B cell (primary cell): ENCODE measurements at regions not wholly inside any gene's neighbourhood (a gene's known extent, or its start where the extent isn't known, plus 50 kb on each side); places are given as distances from the start of the nearest gene placed in this dataset.
"Not testable (repeated sequence)": the region's sequence is repeated elsewhere in the genome, so short reads cannot be mapped to it uniquely, and the experiment has no call there.

Experiments
- ATAC-seq: fragments of 200-7000 bp; cut with Tn5 transposase; one replicate; pipeline ENCODE4 v1.10.0; 2021; ENCODE audit warnings: low read depth, mild to moderate bottlenecking, moderate number of reproducible peaks, moderate library complexity
- CTCF ChIA-PET: fragments of 350-600 bp; sonication (Branson Sonifier 250); formaldehyde crosslinking; loops from one replicate; lab custom pipeline; 2021; ENCODE audit warnings: antibody characterized with exemption, inconsistent platforms; lab: Charles Lee
- POLR2A ChIA-PET: fragments of 350-600 bp; sonication (Branson Sonifier 250); formaldehyde crosslinking; loops from one replicate; lab custom pipeline; 2021; ENCODE audit warnings: antibody characterized with exemption; lab: Charles Lee
- DNase-seq: peaks from one replicate; pipeline ENCODE4 v3.0.0; 2013
- H2AFZ ChIP-seq: 2 replicates; pipeline ENCODE4 v1.6.1; 2012; ENCODE audit warnings: mild to moderate bottlenecking, low read depth, low read length; ENCODE audit not compliant: insufficient read depth, poor library complexity, severe bottlenecking
- H3K27ac ChIP-seq, 2 donors: 1 replicate in 1 of 2; 2 replicates in 1 of 2; pipeline ENCODE4 v1.5.1; 2012 to 2013; ENCODE audit warnings: low read length in 2 of 2, mild to moderate bottlenecking in 2 of 2, moderate library complexity in 1 of 2
- H3K27me3 ChIP-seq, 4 experiments: fragments of 200-600 bp in 1 of 4; sonication (generic) in 1 of 4; replicated peaks in 1 of 4; 1 replicate in 2 of 4; 2 replicates in 2 of 4; pipeline versions ENCODE4 v1.6.1 to v1.7.0; 2013 to 2016; ENCODE audit warnings: low read length in 3 of 4, mild to moderate bottlenecking in 2 of 4, mixed read lengths in 1 of 4, moderate library complexity in 1 of 4; ENCODE audit not compliant: insufficient read depth in 4 of 4, control insufficient read depth in 3 of 4; ENCODE audit errors: control extremely low read depth in 1 of 4
- H3K36me3 ChIP-seq, 2 experiments: replicated peaks in 1 of 2; 1 replicate in 1 of 2; 2 replicates in 1 of 2; pipeline versions ENCODE4 v1.6.1 to v1.7.1; 2013; ENCODE audit warnings: low read length in 1 of 2; ENCODE audit not compliant: insufficient read depth in 2 of 2, control insufficient read depth in 1 of 2; ENCODE audit errors: control extremely low read depth in 1 of 2, extremely low read depth in 1 of 2
- H3K4me1 ChIP-seq, 2 donors: fragments of 200-600 bp in 1 of 2; sonication (generic) in 1 of 2; 1 replicate in 1 of 2; 2 replicates in 1 of 2; pipeline versions ENCODE4 v1.5.1 to v1.6.1; 2013 to 2017; ENCODE audit warnings: low read length in 2 of 2; ENCODE audit not compliant: control insufficient read depth in 2 of 2, insufficient read depth in 2 of 2
- H3K4me2 ChIP-seq: replicated peaks from 2 replicates; pipeline ENCODE3; 2012; ENCODE audit warnings: mild to moderate bottlenecking, low read depth, low read length; ENCODE audit not compliant: poor library complexity, severe bottlenecking
- H3K4me3 ChIP-seq, 5 experiments: fragments of 200-600 bp in 1 of 5; sonication (generic) in 1 of 5; 1 replicate in 3 of 5; 2 replicates in 2 of 5; pipeline versions ENCODE4 v1.5.1 to v1.7.0; 2011 to 2016; ENCODE audit warnings: low read length in 4 of 5, mild to moderate bottlenecking in 4 of 5, low read depth in 2 of 5, control low read depth in 1 of 5, moderate library complexity in 1 of 5; ENCODE audit not compliant: insufficient read depth in 1 of 5; ENCODE audit errors: control extremely low read depth in 1 of 5, extremely low read depth in 1 of 5
- H3K79me2 ChIP-seq: fragments of 200-600 bp; sonication (generic); one replicate; pipeline ENCODE4 v1.6.0; 2016; ENCODE audit warnings: low read length; ENCODE audit not compliant: control insufficient read depth, insufficient read depth
- H3K9ac ChIP-seq: fragments of 200-600 bp; sonication (generic); 2 replicates; pipeline ENCODE4 v1.6.1; 2017; ENCODE audit warnings: mild to moderate bottlenecking, low read length, moderate library complexity
- H3K9me3 ChIP-seq, 3 donors: one replicate each; pipeline versions ENCODE4 v1.6.1 to v1.7.1; 2013; ENCODE audit warnings: low read length in 2 of 3; ENCODE audit not compliant: control insufficient read depth in 2 of 3, insufficient read depth in 1 of 3; ENCODE audit errors: control extremely low read depth in 1 of 3
- H4K20me1 ChIP-seq: 2 replicates; pipeline ENCODE4 v1.6.0; 2012; ENCODE audit warnings: mild to moderate bottlenecking, low read length; ENCODE audit not compliant: insufficient read depth, control insufficient read depth, poor library complexity, severe bottlenecking
- H3K27ac Mint-ChIP-seq: one replicate; pipeline ENCODE4 v1.8.0; 2021; ENCODE audit warnings: mixed read lengths
- H3K27me3 Mint-ChIP-seq: one replicate; pipeline ENCODE4 v1.8.0; 2021; ENCODE audit warnings: mixed read lengths
- H3K4me1 Mint-ChIP-seq: one replicate; pipeline ENCODE4 v1.8.0; 2021; ENCODE audit warnings: mixed read lengths
- H3K4me3 Mint-ChIP-seq: one replicate; pipeline ENCODE4 v1.8.0; 2021; ENCODE audit warnings: mixed read lengths
- H3K9me3 Mint-ChIP-seq: one replicate; pipeline ENCODE4 v1.8.0; 2022; ENCODE audit warnings: mixed read lengths; ENCODE audit not compliant: insufficient read depth
- EZH2 ChIP-seq: IDR thresholded peaks from 2 replicates; pipeline ENCODE4 v1.6.1; 2012; ENCODE audit warnings: borderline replicate concordance, low read depth, mild to moderate bottlenecking, moderate library complexity, low read length; ENCODE audit not compliant: insufficient read depth, poor library complexity, severe bottlenecking
- WGBS: methylation state at CpG from one replicate; pipeline ENCODE4 v1.1.5; 2013; ENCODE audit warnings: missing lambda C conversion rate; ENCODE audit not compliant: insufficient coverage; 5-methylcytosine and 5-hydroxymethylcytosine counted together
- intact Hi-C: fragments of 100-400 bp; cut with micrococcal nuclease; formaldehyde crosslinking; loops from one replicate; pipeline ENCODE4 v1.10.0; 2022
- TF ChIP-seq, protein P1 (sequence below): fragments of 200-600 bp; IDR thresholded peaks from one replicate; pipeline ENCODE4 v1.8.0; 2022; ENCODE audit warnings: antibody characterized with exemption, mild to moderate bottlenecking

DNA sequence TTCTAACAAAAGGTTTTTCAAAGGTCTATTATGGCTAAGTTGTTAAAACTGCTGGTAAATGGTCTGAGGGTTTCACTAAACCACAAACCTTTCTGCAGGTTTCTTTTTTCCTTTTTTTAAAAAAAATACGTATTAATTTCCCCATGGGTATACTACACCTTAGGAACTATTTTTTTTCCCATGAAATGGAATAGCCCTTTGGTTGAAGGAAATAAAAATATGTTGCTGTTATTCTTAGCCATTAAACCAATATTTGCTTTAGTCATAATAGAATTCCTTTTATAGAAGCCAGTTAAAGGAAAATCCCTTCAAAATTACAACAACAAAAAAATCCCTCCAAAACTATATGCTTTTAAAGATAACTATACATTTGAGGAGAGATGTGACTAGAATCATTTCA is 1303.3 kb downstream of the ROBO2 start:
- Histone ChIP-seq H3K9ac (no peak overlapping the region), H3K9me3 (peaks cover 0 to 10% (median 3%) of the 10 kb centered on the region in 3 donors), H2AFZ (no peak overlapping the region), H3K36me3 (no peaks in the 10 kb centered on the region), H3K4me3 (no peak overlapping the region), H4K20me1 (no peaks in the 10 kb centered on the region), H3K4me2 (no peak overlapping the region), H3K4me1 (no peaks in the 10 kb centered on the region), H3K27ac (no peak overlapping the region), H3K27me3 (no peaks in the 10 kb centered on the region), H3K79me2 (no peaks in the 10 kb centered on the region)
- no peak for DNase-seq
- ChIA-PET CTCF (no interaction called here), POLR2A (no interaction called here)
- intact Hi-C loops = no loop called here
- no peak for TF ChIP-seq EZH2
- TF ChIP-seq, protein P1, sequence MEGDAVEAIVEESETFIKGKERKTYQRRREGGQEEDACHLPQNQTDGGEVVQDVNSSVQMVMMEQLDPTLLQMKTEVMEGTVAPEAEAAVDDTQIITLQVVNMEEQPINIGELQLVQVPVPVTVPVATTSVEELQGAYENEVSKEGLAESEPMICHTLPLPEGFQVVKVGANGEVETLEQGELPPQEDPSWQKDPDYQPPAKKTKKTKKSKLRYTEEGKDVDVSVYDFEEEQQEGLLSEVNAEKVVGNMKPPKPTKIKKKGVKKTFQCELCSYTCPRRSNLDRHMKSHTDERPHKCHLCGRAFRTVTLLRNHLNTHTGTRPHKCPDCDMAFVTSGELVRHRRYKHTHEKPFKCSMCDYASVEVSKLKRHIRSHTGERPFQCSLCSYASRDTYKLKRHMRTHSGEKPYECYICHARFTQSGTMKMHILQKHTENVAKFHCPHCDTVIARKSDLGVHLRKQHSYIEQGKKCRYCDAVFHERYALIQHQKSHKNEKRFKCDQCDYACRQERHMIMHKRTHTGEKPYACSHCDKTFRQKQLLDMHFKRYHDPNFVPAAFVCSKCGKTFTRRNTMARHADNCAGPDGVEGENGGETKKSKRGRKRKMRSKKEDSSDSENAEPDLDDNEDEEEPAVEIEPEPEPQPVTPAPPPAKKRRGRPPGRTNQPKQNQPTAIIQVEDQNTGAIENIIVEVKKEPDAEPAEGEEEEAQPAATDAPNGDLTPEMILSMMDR = no peak
- WGBS = no CpG with 5 or more reads among the region's 1 CpG
- Mint-ChIP-seq H3K27ac (no peak overlapping the region), H3K4me1 (no peaks in the 10 kb centered on the region), H3K9me3 (peaks cover 2% of the 10 kb centered on the region), H3K4me3 (no peak overlapping the region), H3K27me3 (no peaks in the 10 kb centered on the region)
- no peak for ATAC-seq

DNA sequence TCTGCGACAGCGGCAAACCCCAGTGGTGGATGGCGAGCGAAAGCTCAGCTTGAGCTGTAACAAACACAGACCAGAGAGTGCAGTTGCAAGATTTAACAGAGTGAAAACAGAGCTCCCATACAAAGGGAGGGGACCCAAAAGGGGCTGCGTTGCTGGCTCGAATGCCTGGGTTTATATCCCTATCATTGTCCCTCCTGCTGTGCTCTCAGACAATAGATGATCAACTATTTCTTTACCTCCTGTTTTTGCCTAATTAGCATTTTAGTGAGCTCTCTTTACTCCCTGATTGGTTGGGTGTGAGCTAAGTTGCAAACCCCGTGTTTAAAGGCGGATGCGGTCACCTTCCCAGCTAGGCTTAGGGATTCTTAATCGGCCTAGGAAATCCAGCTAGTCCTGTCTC is 1304.4 kb downstream of the ROBO2 start:
- H3K4me2 ChIP-seq, H3K27ac ChIP-seq, H3K4me1 Mint-ChIP-seq, H4K20me1 ChIP-seq, H3K9ac ChIP-seq, H3K27me3 Mint-ChIP-seq, H3K79me2 ChIP-seq, intact Hi-C loops, H3K27me3 ChIP-seq, H2AFZ ChIP-seq, H3K36me3 ChIP-seq, H3K27ac Mint-ChIP-seq, H3K4me3 ChIP-seq, ATAC-seq, H3K4me1 ChIP-seq, H3K4me3 Mint-ChIP-seq, DNase-seq, POLR2A ChIA-PET, H3K9me3 Mint-ChIP-seq, CTCF ChIA-PET: not testable (repeated sequence)
- H3K9me3 ChIP-seq = peaks cover 0 to 10% (median 3%) of the 10 kb centered on the region in 3 donors
- WGBS = 100% methylated on average over 1 of the region's 10 CpGs
